B cell (primary cell): ENCODE measurements at regions not wholly inside any gene's neighbourhood (a gene's known extent, or its start where the extent isn't known, plus 50 kb on each side); places are given as distances from the start of the nearest gene placed in this dataset.

Source experiments
- ATAC-seq: fragments of 200-7000 bp; cut with Tn5 transposase; one replicate; pipeline ENCODE4 v1.10.0; 2021; ENCODE audit warnings: low read depth, mild to moderate bottlenecking, moderate number of reproducible peaks, moderate library complexity
- CTCF ChIA-PET: fragments of 350-600 bp; sonication (Branson Sonifier 250); formaldehyde crosslinking; loops from one replicate; lab custom pipeline; 2021; ENCODE audit warnings: antibody characterized with exemption, inconsistent platforms; lab: Charles Lee
- POLR2A ChIA-PET: fragments of 350-600 bp; sonication (Branson Sonifier 250); formaldehyde crosslinking; loops from one replicate; lab custom pipeline; 2021; ENCODE audit warnings: antibody characterized with exemption; lab: Charles Lee
- DNase-seq: peaks from one replicate; pipeline ENCODE4 v3.0.0; 2013
- H2AFZ ChIP-seq: 2 replicates; pipeline ENCODE4 v1.6.1; 2012; ENCODE audit warnings: mild to moderate bottlenecking, low read depth, low read length; ENCODE audit not compliant: insufficient read depth, poor library complexity, severe bottlenecking
- H3K27ac ChIP-seq, 2 donors: 1 replicate in 1 of 2; 2 replicates in 1 of 2; pipeline ENCODE4 v1.5.1; 2012 to 2013; ENCODE audit warnings: low read length in 2 of 2, mild to moderate bottlenecking in 2 of 2, moderate library complexity in 1 of 2
- H3K27me3 ChIP-seq, 4 experiments: fragments of 200-600 bp in 1 of 4; sonication (generic) in 1 of 4; replicated peaks in 1 of 4; 1 replicate in 2 of 4; 2 replicates in 2 of 4; pipeline versions ENCODE4 v1.6.1 to v1.7.0; 2013 to 2016; ENCODE audit warnings: low read length in 3 of 4, mild to moderate bottlenecking in 2 of 4, mixed read lengths in 1 of 4, moderate library complexity in 1 of 4; ENCODE audit not compliant: insufficient read depth in 4 of 4, control insufficient read depth in 3 of 4; ENCODE audit errors: control extremely low read depth in 1 of 4
- H3K36me3 ChIP-seq, 2 experiments: replicated peaks in 1 of 2; 1 replicate in 1 of 2; 2 replicates in 1 of 2; pipeline versions ENCODE4 v1.6.1 to v1.7.1; 2013; ENCODE audit warnings: low read length in 1 of 2; ENCODE audit not compliant: insufficient read depth in 2 of 2, control insufficient read depth in 1 of 2; ENCODE audit errors: control extremely low read depth in 1 of 2, extremely low read depth in 1 of 2
- H3K4me1 ChIP-seq, 2 donors: fragments of 200-600 bp in 1 of 2; sonication (generic) in 1 of 2; 1 replicate in 1 of 2; 2 replicates in 1 of 2; pipeline versions ENCODE4 v1.5.1 to v1.6.1; 2013 to 2017; ENCODE audit warnings: low read length in 2 of 2; ENCODE audit not compliant: control insufficient read depth in 2 of 2, insufficient read depth in 2 of 2
- H3K4me2 ChIP-seq: replicated peaks from 2 replicates; pipeline ENCODE3; 2012; ENCODE audit warnings: mild to moderate bottlenecking, low read depth, low read length; ENCODE audit not compliant: poor library complexity, severe bottlenecking
- H3K4me3 ChIP-seq, 5 experiments: fragments of 200-600 bp in 1 of 5; sonication (generic) in 1 of 5; 1 replicate in 3 of 5; 2 replicates in 2 of 5; pipeline versions ENCODE4 v1.5.1 to v1.7.0; 2011 to 2016; ENCODE audit warnings: low read length in 4 of 5, mild to moderate bottlenecking in 4 of 5, low read depth in 2 of 5, control low read depth in 1 of 5, moderate library complexity in 1 of 5; ENCODE audit not compliant: insufficient read depth in 1 of 5; ENCODE audit errors: control extremely low read depth in 1 of 5, extremely low read depth in 1 of 5
- H3K79me2 ChIP-seq: fragments of 200-600 bp; sonication (generic); one replicate; pipeline ENCODE4 v1.6.0; 2016; ENCODE audit warnings: low read length; ENCODE audit not compliant: control insufficient read depth, insufficient read depth
- H3K9ac ChIP-seq: fragments of 200-600 bp; sonication (generic); 2 replicates; pipeline ENCODE4 v1.6.1; 2017; ENCODE audit warnings: mild to moderate bottlenecking, low read length, moderate library complexity
- H3K9me3 ChIP-seq, 3 donors: one replicate each; pipeline versions ENCODE4 v1.6.1 to v1.7.1; 2013; ENCODE audit warnings: low read length in 2 of 3; ENCODE audit not compliant: control insufficient read depth in 2 of 3, insufficient read depth in 1 of 3; ENCODE audit errors: control extremely low read depth in 1 of 3
- H4K20me1 ChIP-seq: 2 replicates; pipeline ENCODE4 v1.6.0; 2012; ENCODE audit warnings: mild to moderate bottlenecking, low read length; ENCODE audit not compliant: insufficient read depth, control insufficient read depth, poor library complexity, severe bottlenecking
- H3K27ac Mint-ChIP-seq: one replicate; pipeline ENCODE4 v1.8.0; 2021; ENCODE audit warnings: mixed read lengths
- H3K27me3 Mint-ChIP-seq: one replicate; pipeline ENCODE4 v1.8.0; 2021; ENCODE audit warnings: mixed read lengths
- H3K4me1 Mint-ChIP-seq: one replicate; pipeline ENCODE4 v1.8.0; 2021; ENCODE audit warnings: mixed read lengths
- H3K4me3 Mint-ChIP-seq: one replicate; pipeline ENCODE4 v1.8.0; 2021; ENCODE audit warnings: mixed read lengths
- H3K9me3 Mint-ChIP-seq: one replicate; pipeline ENCODE4 v1.8.0; 2022; ENCODE audit warnings: mixed read lengths; ENCODE audit not compliant: insufficient read depth
- CTCF ChIP-seq: fragments of 200-600 bp; IDR thresholded peaks from one replicate; pipeline ENCODE4 v1.8.0; 2022; ENCODE audit warnings: antibody characterized with exemption, mild to moderate bottlenecking
- EZH2 ChIP-seq: IDR thresholded peaks from 2 replicates; pipeline ENCODE4 v1.6.1; 2012; ENCODE audit warnings: borderline replicate concordance, low read depth, mild to moderate bottlenecking, moderate library complexity, low read length; ENCODE audit not compliant: insufficient read depth, poor library complexity, severe bottlenecking
- WGBS: methylation state at CpG from one replicate; pipeline ENCODE4 v1.1.5; 2013; ENCODE audit warnings: missing lambda C conversion rate; ENCODE audit not compliant: insufficient coverage; 5-methylcytosine and 5-hydroxymethylcytosine counted together
- intact Hi-C: fragments of 100-400 bp; cut with micrococcal nuclease; formaldehyde crosslinking; loops from one replicate; pipeline ENCODE4 v1.10.0; 2022

- H3K4me3 ChIP-seq, result no peak overlapping the region
- no peak overlapping the region for H3K4me2 ChIP-seq
- Mint-ChIP-seq H3K4me1 (no peaks in the 10 kb centered on the region), H3K27me3 (peaks cover 17% of the 10 kb centered on the region), H3K27ac (no peak overlapping the region), H3K9me3 (no peaks in the 10 kb centered on the region), H3K4me3 (no peak overlapping the region)
- no peak overlapping the region for H2AFZ ChIP-seq
- no peaks in the 10 kb centered on the region for H3K79me2 ChIP-seq
- no peaks in the 10 kb centered on the region for H3K36me3 ChIP-seq
- no peak overlapping the region for H3K27ac ChIP-seq
- H3K9me3 ChIP-seq, result peaks cover 0 to 26% (median 0%) of the 10 kb centered on the region in 3 donors
- no peak overlapping the region for H3K9ac ChIP-seq
- CTCF ChIA-PET, result no interaction called here
- WGBS, result 88% methylated on average over 1 of the region's 1 CpG
- ATAC-seq, result no peak
- H3K4me1 ChIP-seq, result no peaks in the 10 kb centered on the region
- H4K20me1 ChIP-seq, result no peaks in the 10 kb centered on the region
- TF ChIP-seq CTCF (no peak), EZH2 (no peak)
- peaks cover 0 to 3% (median 0%) of the 10 kb centered on the region in 4 experiments for H3K27me3 ChIP-seq
- DNase-seq, result no peak
- POLR2A ChIA-PET, result no interaction called here
- intact Hi-C loops, result no loop called here
Observed at GRCh38 chr2:235345745-235346144, 148.1 kb upstream of the AGAP1 start.

- intact Hi-C loops, result no loop called here
- Histone ChIP-seq H3K79me2 (no peaks in the 10 kb centered on the region), H2AFZ (no peak overlapping the region), H4K20me1 (no peaks in the 10 kb centered on the region), H3K4me1 (no peaks in the 10 kb centered on the region), H3K9me3 (peaks cover 0 to 24% (median 0%) of the 10 kb centered on the region in 3 donors), H3K9ac (no peak overlapping the region), H3K27ac (no peak overlapping the region), H3K27me3 (peaks cover 0 to 3% (median 0%) of the 10 kb centered on the region in 4 experiments), H3K36me3 (no peaks in the 10 kb centered on the region), H3K4me3 (no peak overlapping the region), H3K4me2 (no peak overlapping the region)
- Mint-ChIP-seq H3K27ac (no peak overlapping the region), H3K27me3 (peaks cover 17% of the 10 kb centered on the region), H3K9me3 (no peaks in the 10 kb centered on the region), H3K4me3 (no peak overlapping the region), H3K4me1 (no peaks in the 10 kb centered on the region)
- no peak for ATAC-seq
- no peak for DNase-seq
- WGBS, result 73% methylated on average over 4 of the region's 8 CpGs
- ChIA-PET POLR2A (no interaction called here), CTCF (no interaction called here)
- TF ChIP-seq EZH2, result no peak
- no peak for TF ChIP-seq CTCF
Observed at GRCh38 chr2:235347691-235348090, 146.2 kb upstream of the AGAP1 start.
